ENCODE measurements at regions not wholly inside any gene's neighbourhood (a gene's known extent, or its start where the extent isn't known, plus 50 kb on each side); places are given as distances from the start of the nearest gene placed in this dataset.
"Not testable (repeated sequence)": the region's sequence is repeated elsewhere in the genome, so short reads cannot be mapped to it uniquely, and the experiment has no call there.

- Histone ChIP-seq H3K27ac (no peak overlapping the region), H3K9me3 (no peaks in the 10 kb centered on the region), H3K36me3 (ENCODE audit: low read depth, missing control alignments) (no peaks in the 10 kb centered on the region), H3K4me3 (no peak overlapping the region), H3K4me1 (no peaks in the 10 kb centered on the region), H3K27me3 (no peaks in the 10 kb centered on the region)
- intact Hi-C loops (cut with DNase I; ENCODE audit: low total_unique reads), result no loop called here
- DNase-seq, result no peak
- TF ChIP-seq CTCF (IDR thresholded peaks at IDR 0.05) (no peak), POLR2A (IDR thresholded peaks at IDR 0.05) (no peak)
These were observed 268.3 kb downstream of the RPAP3 start for GRCh38 chr12:47437570-47437969.

- no peak for TF ChIP-seq POLR2A (IDR thresholded peaks at IDR 0.05)
- Histone ChIP-seq H3K36me3 (ENCODE audit: low read depth, missing control alignments) (no peaks in the 10 kb centered on the region), H3K27ac (no peak overlapping the region), H3K9me3 (no peaks in the 10 kb centered on the region), H3K27me3 (no peaks in the 10 kb centered on the region), H3K4me1 (no peaks in the 10 kb centered on the region), H3K4me3 (no peak overlapping the region)
- no peak for DNase-seq
- intact Hi-C loops (cut with DNase I; ENCODE audit: low total_unique reads), result no loop called here
These were observed 272.0 kb downstream of the RPAP3 start for GRCh38 chr12:47433876-47434275.

DNA sequence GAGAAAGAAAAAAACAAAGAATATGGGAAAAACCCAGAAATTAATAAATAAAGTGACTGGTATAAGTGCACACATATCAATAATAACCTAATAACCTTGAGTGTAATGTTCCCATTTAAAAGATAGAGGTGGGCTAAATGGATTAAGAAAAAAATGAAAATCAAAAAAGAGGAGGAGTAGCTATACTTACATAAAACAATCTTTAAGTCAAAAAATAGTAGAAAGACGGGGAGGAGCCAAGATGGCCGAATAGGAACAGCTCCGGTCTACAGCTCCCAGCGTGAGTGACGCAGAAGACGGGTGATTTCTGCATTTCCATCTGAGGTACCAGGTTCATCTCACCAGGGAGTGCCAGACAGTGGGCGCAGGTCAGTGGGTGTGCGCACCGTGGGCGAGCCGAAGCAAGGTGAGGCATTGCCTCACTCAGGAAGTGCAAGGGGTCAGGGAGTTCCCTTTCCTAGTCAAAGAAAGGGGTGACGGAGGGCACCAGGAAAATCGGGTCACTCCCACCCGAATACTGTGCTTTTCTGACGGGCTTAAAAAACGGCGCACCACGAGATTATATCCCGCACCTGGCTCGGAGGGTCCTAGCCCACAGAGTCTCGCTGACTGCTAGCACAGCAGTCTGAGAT is 279.0 kb downstream of the RPAP3 start:
- H3K27me3 ChIP-seq; intact Hi-C loops (cut with DNase I; ENCODE audit: low total_unique reads); H3K9me3 ChIP-seq; H3K27ac ChIP-seq; DNase-seq; H3K4me1 ChIP-seq; H3K4me3 ChIP-seq; H3K36me3 ChIP-seq (ENCODE audit: low read depth, missing control alignments): not testable (repeated sequence)
- WGBS, 2 donors, result 90 to 94% methylated on average over 19 to 21 of the region's 21 CpGs

DNA sequence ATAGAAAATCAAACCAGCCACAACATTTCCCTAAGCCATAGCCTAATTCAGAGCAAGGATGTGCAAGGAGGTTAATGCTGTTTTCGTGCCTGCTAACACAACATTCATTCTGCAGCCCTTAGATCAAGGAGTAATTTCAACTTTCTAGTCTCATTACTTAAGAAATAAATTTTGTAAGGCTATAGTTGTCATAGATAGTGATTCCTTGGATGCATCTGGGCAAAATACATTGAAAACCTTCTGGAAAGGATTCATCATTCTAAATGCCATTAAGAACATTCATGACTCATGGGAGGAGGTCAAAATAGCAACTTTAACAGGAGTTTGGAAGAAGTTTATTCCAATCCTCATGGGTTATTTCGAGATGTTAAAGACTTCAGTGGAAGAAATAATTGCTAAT is 283.2 kb downstream of the RPAP3 start:
- H3K4me3 ChIP-seq, result no peak overlapping the region
- no peak overlapping the region for H3K27ac ChIP-seq
- H3K9me3 ChIP-seq, result no peaks in the 10 kb centered on the region
- DNase-seq, result no peak
- WGBS, 2 donors, result 71 to 83% methylated on average over 2 of the region's 2 CpGs
- no peaks in the 10 kb centered on the region for H3K27me3 ChIP-seq
- no peak for TF ChIP-seq POLR2A (IDR thresholded peaks at IDR 0.05)
- no peak for TF ChIP-seq CTCF (IDR thresholded peaks at IDR 0.05)
- no peaks in the 10 kb centered on the region for H3K36me3 ChIP-seq (ENCODE audit: low read depth, missing control alignments)
- intact Hi-C loops (cut with DNase I; ENCODE audit: low total_unique reads), result no loop called here
- no peaks in the 10 kb centered on the region for H3K4me1 ChIP-seq

- DNase-seq, result no peak
- no peaks in the 10 kb centered on the region for H3K4me1 ChIP-seq
- H3K27ac ChIP-seq, result no peak overlapping the region
- H3K36me3 ChIP-seq (ENCODE audit: low read depth, missing control alignments), result no peaks in the 10 kb centered on the region
- no peak overlapping the region for H3K4me3 ChIP-seq
- no peaks in the 10 kb centered on the region for H3K27me3 ChIP-seq
- 91 to 95% methylated on average over 2 of the region's 2 CpGs for WGBS, 2 donors
- no peak for TF ChIP-seq CTCF (IDR thresholded peaks at IDR 0.05)
- TF ChIP-seq POLR2A (IDR thresholded peaks at IDR 0.05), result no peak
- H3K9me3 ChIP-seq, result no peaks in the 10 kb centered on the region
- intact Hi-C loops (cut with DNase I; ENCODE audit: low total_unique reads), result no loop called here
These were observed 286.3 kb downstream of the RPAP3 start for GRCh38 chr12:47419497-47419896.

DNA sequence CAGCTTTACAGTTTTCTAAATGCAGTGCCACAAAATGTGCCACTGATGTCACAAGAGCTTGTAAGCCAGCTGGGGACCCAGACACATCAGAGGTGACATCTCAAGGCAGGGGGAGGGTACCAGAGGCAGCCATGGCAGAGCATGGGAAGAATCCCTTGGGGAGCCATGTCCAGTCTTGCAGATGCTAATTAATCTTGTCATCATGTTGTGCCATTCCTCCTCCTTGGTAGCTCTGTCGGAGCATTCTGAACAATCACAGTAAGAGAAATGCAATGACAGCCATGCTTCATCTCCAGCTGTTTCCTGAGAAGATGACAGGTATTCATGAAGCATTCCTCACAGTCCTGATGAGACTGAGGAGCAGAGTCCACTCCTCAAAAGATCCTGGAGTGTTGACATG is 287.9 kb downstream of the RPAP3 start:
- Histone ChIP-seq H3K4me3 (no peak overlapping the region), H3K27me3 (no peaks in the 10 kb centered on the region), H3K4me1 (no peaks in the 10 kb centered on the region), H3K36me3 (ENCODE audit: low read depth, missing control alignments) (no peaks in the 10 kb centered on the region), H3K27ac (no peak overlapping the region), H3K9me3 (no peaks in the 10 kb centered on the region)
- intact Hi-C loops (cut with DNase I; ENCODE audit: low total_unique reads), result no loop called here
- TF ChIP-seq CTCF (IDR thresholded peaks at IDR 0.05), result no peak
- TF ChIP-seq POLR2A (IDR thresholded peaks at IDR 0.05), result no peak
- no peak for DNase-seq
- WGBS, 2 donors, result 50 to 85% methylated on average over 1 of the region's 1 CpG
